Transverse colon (tissue), 4 donors: ENCODE measurements at regions not wholly inside any gene's neighbourhood (a gene's known extent, or its start where the extent isn't known, plus 50 kb on each side); places are given as distances from the start of the nearest gene placed in this dataset.

Source experiments
- DNase-seq: peaks from one replicate; pipeline ENCODE4 v3.0.0-alpha.2; 2019
- H3K27ac ChIP-seq, 4 donors: fragments of 200-600 bp; sonication (generic); 2 replicates each; pipeline ENCODE4 v1.5.1; 2016 to 2018; ENCODE audit warnings: inconsistent platforms in 4 of 4
- H3K27me3 ChIP-seq: fragments of 200-600 bp; sonication (generic); 2 replicates; pipeline ENCODE4 v1.5.1; 2017; ENCODE audit warnings: inconsistent platforms
- H3K36me3 ChIP-seq, 4 donors: fragments of 200-600 bp; sonication (generic); 2 replicates each; pipeline ENCODE4 v1.5.1; 2017 to 2019; ENCODE audit warnings: inconsistent platforms in 4 of 4
- H3K4me1 ChIP-seq, 4 donors: fragments of 200-600 bp; sonication (generic); 2 replicates each; pipeline ENCODE4 v1.5.1; 2017 to 2020; ENCODE audit warnings: inconsistent platforms in 4 of 4
- H3K4me3 ChIP-seq, 4 donors: fragments of 200-600 bp; sonication (generic); 1 replicate in 1 of 4; 2 replicates in 3 of 4; pipeline versions ENCODE4 v1.5.1 to v1.6.1; 2017 to 2019; ENCODE audit warnings: inconsistent platforms in 4 of 4
- H3K9me3 ChIP-seq, 2 donors: fragments of 200-600 bp; sonication (generic); 2 replicates each; pipeline ENCODE4 v1.5.1; 2017 to 2019; ENCODE audit warnings: inconsistent platforms in 2 of 2
- CTCF ChIP-seq, 5 experiments: fragments of 200-600 bp in 3 of 5; fragments of 450-650 bp in 2 of 5; sonication (generic) in 3 of 5; IDR thresholded peaks; 1 replicate in 2 of 5; 2 replicates in 3 of 5; pipeline ENCODE4 v1.5.1; 2016 to 2017; ENCODE audit warnings: antibody characterized with exemption in 5 of 5, inconsistent platforms in 3 of 5, mild to moderate bottlenecking in 2 of 5, moderate library complexity in 1 of 5
- EP300 ChIP-seq: sonication (generic); formaldehyde crosslinking; IDR thresholded peaks from one replicate; pipeline ENCODE4 v1.6.1; 2017; ENCODE audit warnings: antibody characterized with exemption, low read depth
- POLR2A ChIP-seq: fragments of 450-650 bp; IDR thresholded peaks from one replicate; pipeline ENCODE4 v1.6.1; 2016; ENCODE audit warnings: antibody characterized with exemption, mild to moderate bottlenecking, moderate library complexity
- POLR2AphosphoS5 ChIP-seq, 3 donors: sonication (generic); formaldehyde crosslinking; IDR thresholded peaks; one replicate each; pipeline ENCODE4 v1.6.1; 2016; ENCODE audit warnings: antibody characterized with exemption in 3 of 3
- WGBS, 2 donors: methylation state at CpG; one replicate each; pipeline ENCODE4 v1.1.5; 2018; ENCODE audit warnings: low coverage in 1 of 2; 5-methylcytosine and 5-hydroxymethylcytosine counted together
- in situ Hi-C, 4 donors: fragments of 200-750 bp; cut with MboI; loops; one replicate each; pipeline versions ENCODE4 v1.15.0 to v1.15.1; 2017; ENCODE audit warnings: low sequenced_read_pairs in 3 of 4, low pct_ligation_motif_present in 1 of 4, low pct_unique_long_range_greater_than_20kb in 1 of 4
- intact Hi-C: fragments of 100-400 bp; cut with DNase I; formaldehyde crosslinking; loops from one replicate; pipeline ENCODE4 v1.15.1; 2023; ENCODE audit warnings: low total_unique reads

- intact Hi-C loops: no loop called here
- peaks cover 0 to 11% of the 10 kb centered on the region in 2 donors for H3K9me3 ChIP-seq
Measured at GRCh38 chr1:2936559-2937515, 84.4 kb upstream of the ACTRT2 start.

GRCh38 chr1:2937805-2938204 is 83.5 kb upstream of the ACTRT2 start:
- no peak overlapping the region for H3K27ac ChIP-seq
- no peak overlapping the region for H3K4me3 ChIP-seq
- peaks cover 0 to 11% of the 10 kb centered on the region in 2 donors for H3K9me3 ChIP-seq
- in situ Hi-C loops: no loop called here
- H3K4me1 ChIP-seq: no peaks in the 10 kb centered on the region
- no peak for DNase-seq
- TF ChIP-seq EP300 (no peak), POLR2A (no peak), POLR2AphosphoS5 (IDR thresholded peaks at IDR 0.05) (no peak), CTCF (IDR thresholded peaks at IDR 0.05) (no peak)
- H3K36me3 ChIP-seq: no peaks in the 10 kb centered on the region
- intact Hi-C loops: no loop called here
- 73% methylated on average over 1 of the region's 1 CpG; no CpG with 5 or more reads in 1 of the 2 donors for WGBS, 2 donors
- H3K27me3 ChIP-seq: peaks cover 5% of the 10 kb centered on the region

More at GRCh38 chr1:2936559-2937515, 84.4 kb upstream of the ACTRT2 start:
- TF ChIP-seq EP300 (no peak), POLR2A (no peak), POLR2AphosphoS5 (IDR thresholded peaks at IDR 0.05) (no peak), CTCF (IDR thresholded peaks at IDR 0.05) (no peak)
- no peak overlapping the region for H3K4me3 ChIP-seq
- WGBS, 2 donors: 74% methylated on average over 22 of the region's 22 CpGs; no CpG with 5 or more reads in 1 of the 2 donors
- no peak for DNase-seq
- in situ Hi-C loops: no loop called here
- no peak overlapping the region for H3K27ac ChIP-seq
- H3K4me1 ChIP-seq: no peaks in the 10 kb centered on the region
- H3K36me3 ChIP-seq: no peaks in the 10 kb centered on the region
- peaks cover 10% of the 10 kb centered on the region for H3K27me3 ChIP-seq

- no peak overlapping the region for H3K4me3 ChIP-seq
- no peaks in the 10 kb centered on the region for H3K27me3 ChIP-seq
- in situ Hi-C loops: no loop called here
- H3K4me1 ChIP-seq: no peaks in the 10 kb centered on the region
- DNase-seq: no peak
- intact Hi-C loops: no loop called here
- TF ChIP-seq EP300 (no peak), POLR2AphosphoS5 (IDR thresholded peaks at IDR 0.05) (no peak), CTCF (IDR thresholded peaks at IDR 0.05) (no peak), POLR2A (no peak)
- no peak overlapping the region for H3K27ac ChIP-seq
- WGBS, 2 donors: 80% methylated on average over 1 of the region's 1 CpG; no CpG with 5 or more reads in 1 of the 2 donors
- H3K36me3 ChIP-seq: no peaks in the 10 kb centered on the region
- H3K9me3 ChIP-seq: peaks cover 0 to 11% of the 10 kb centered on the region in 2 donors
Measured at GRCh38 chr1:2939041-2939552, 82.2 kb upstream of the ACTRT2 start.

GRCh38 chr1:2940178-2940577 is 81.1 kb upstream of the ACTRT2 start:
- WGBS, 2 donors: 83 to 85% methylated on average over 4 of the region's 4 CpGs
- H3K4me3 ChIP-seq: no peak overlapping the region
- in situ Hi-C loops: no loop called here
- TF ChIP-seq POLR2A: no peak
- no peak for TF ChIP-seq EP300
- no peak for TF ChIP-seq CTCF (IDR thresholded peaks at IDR 0.05)
- no peak for TF ChIP-seq POLR2AphosphoS5 (IDR thresholded peaks at IDR 0.05)
- intact Hi-C loops: no loop called here
- H3K27ac ChIP-seq: no peak overlapping the region
- H3K36me3 ChIP-seq: no peaks in the 10 kb centered on the region
- no peak for DNase-seq
- no peaks in the 10 kb centered on the region for H3K27me3 ChIP-seq
- H3K4me1 ChIP-seq: no peaks in the 10 kb centered on the region
- peaks cover 0 to 11% of the 10 kb centered on the region in 2 donors for H3K9me3 ChIP-seq
